Natural killer cell (primary cell): ENCODE measurements at regions not wholly inside any gene's neighbourhood (a gene's known extent, or its start where the extent isn't known, plus 50 kb on each side); places are given as distances from the start of the nearest gene placed in this dataset.

Source experiments
- ATAC-seq, 3 donors: fragments of 150-1000 bp in 2 of 3; fragments of 200-7000 bp in 1 of 3; cut with Tn5 transposase; 1 replicate in 1 of 3; 2 replicates in 2 of 3; pipeline ENCODE4 v1.10.0; 2021; ENCODE audit warnings: mild to moderate bottlenecking in 2 of 3, moderate library complexity in 2 of 3
- DNase-seq, 2 donors: peaks; one replicate each; pipeline versions ENCODE4 v3.0.0 to v3.0.0-alpha.2; 2013 to 2021; ENCODE audit warnings: mixed read lengths in 1 of 2
- H3K27ac ChIP-seq: one replicate; pipeline ENCODE4 v1.5.1; 2013; ENCODE audit warnings: mild to moderate bottlenecking, low read length
- H3K27me3 ChIP-seq: one replicate; pipeline ENCODE4 v1.6.1; 2013; ENCODE audit warnings: low read length; ENCODE audit not compliant: control insufficient read depth, insufficient read depth
- H3K36me3 ChIP-seq: one replicate; pipeline ENCODE4 v1.6.1; 2013; ENCODE audit warnings: low read length; ENCODE audit not compliant: control insufficient read depth, insufficient read depth
- H3K4me1 ChIP-seq: one replicate; pipeline ENCODE4 v1.6.1; 2013; ENCODE audit warnings: low read length; ENCODE audit not compliant: control insufficient read depth, insufficient read depth
- H3K4me3 ChIP-seq: one replicate; pipeline ENCODE4 v1.5.1; 2013; ENCODE audit warnings: low read length
- H3K9me3 ChIP-seq: one replicate; pipeline ENCODE4 v1.6.1; 2013; ENCODE audit warnings: low read length; ENCODE audit not compliant: control insufficient read depth, insufficient read depth
- H3K27ac Mint-ChIP-seq, 2 donors: one replicate each; pipeline ENCODE4 v1.8.0; 2022; ENCODE audit warnings: mild to moderate bottlenecking in 2 of 2, mixed read lengths in 2 of 2, moderate library complexity in 1 of 2
- H3K27me3 Mint-ChIP-seq, 2 donors: one replicate each; pipeline ENCODE4 v1.8.0; 2022; ENCODE audit warnings: low read depth in 2 of 2, mixed read lengths in 2 of 2
- H3K36me3 Mint-ChIP-seq: one replicate; pipeline ENCODE4 v1.8.0; 2022; ENCODE audit warnings: mixed read lengths
- H3K4me1 Mint-ChIP-seq, 2 donors: one replicate each; pipeline ENCODE4 v1.8.0; 2022; ENCODE audit warnings: mixed read lengths in 2 of 2
- H3K4me3 Mint-ChIP-seq: one replicate; pipeline ENCODE4 v1.8.0; 2022; ENCODE audit warnings: mild to moderate bottlenecking, moderate library complexity, mixed read lengths
- H3K9me3 Mint-ChIP-seq, 2 donors: one replicate each; pipeline ENCODE4 v1.8.0; 2022; ENCODE audit warnings: mixed read lengths in 2 of 2
- CTCF ChIP-seq: fragments of 200-600 bp; IDR thresholded peaks from one replicate; pipeline ENCODE4 v1.8.0; 2022; ENCODE audit warnings: antibody characterized with exemption
- WGBS: methylation state at CpG from one replicate; pipeline ENCODE4 v1.1.7; 2013; ENCODE audit warnings: missing lambda C conversion rate; ENCODE audit not compliant: insufficient coverage; 5-methylcytosine and 5-hydroxymethylcytosine counted together
- intact Hi-C: fragments of 100-400 bp; cut with micrococcal nuclease; formaldehyde crosslinking; loops from one replicate; pipeline ENCODE4 v1.14.2; 2022

GRCh38 chr22:34306361-34306760 lies 386.1 kb upstream of the LARGE1 start:
- H3K27ac Mint-ChIP-seq, result no peak overlapping the region
- no peaks in the 10 kb centered on the region for H3K36me3 ChIP-seq
- WGBS, result 84% methylated on average over 2 of the region's 2 CpGs
- intact Hi-C loops, result no loop called here
- peaks cover 9% of the 10 kb centered on the region in 2 donors for H3K9me3 Mint-ChIP-seq
- no peak for DNase-seq
- no peaks in the 10 kb centered on the region for H3K36me3 Mint-ChIP-seq
- no peaks in the 10 kb centered on the region for H3K27me3 ChIP-seq
- H3K9me3 ChIP-seq, result no peaks in the 10 kb centered on the region
- no peak overlapping the region for H3K27ac ChIP-seq
- no peaks in the 10 kb centered on the region for H3K4me1 Mint-ChIP-seq
- no peak for ATAC-seq
- H3K27me3 Mint-ChIP-seq, result no peaks in the 10 kb centered on the region
- H3K4me1 ChIP-seq, result no peaks in the 10 kb centered on the region
- no peak for TF ChIP-seq CTCF
- no peak overlapping the region for H3K4me3 Mint-ChIP-seq
- no peak overlapping the region for H3K4me3 ChIP-seq

GRCh38 chr22:34308101-34308500 lies 387.8 kb upstream of the LARGE1 start:
- 91% methylated on average over 3 of the region's 3 CpGs for WGBS
- Mint-ChIP-seq H3K36me3 (no peaks in the 10 kb centered on the region), H3K9me3 (peaks cover 7 to 9% of the 10 kb centered on the region in 2 donors), H3K27me3 (no peaks in the 10 kb centered on the region), H3K27ac (no peak overlapping the region), H3K4me3 (no peak overlapping the region), H3K4me1 (no peaks in the 10 kb centered on the region)
- Histone ChIP-seq H3K4me1 (no peaks in the 10 kb centered on the region), H3K4me3 (no peak overlapping the region), H3K9me3 (no peaks in the 10 kb centered on the region), H3K27me3 (no peaks in the 10 kb centered on the region), H3K27ac (no peak overlapping the region), H3K36me3 (no peaks in the 10 kb centered on the region)
- no peak for TF ChIP-seq CTCF
- ATAC-seq (no peak), DNase-seq (no peak)
- intact Hi-C loops, result no loop called here

- Histone ChIP-seq H3K4me1 (no peaks in the 10 kb centered on the region), H3K36me3 (no peaks in the 10 kb centered on the region), H3K9me3 (peaks cover 3% of the 10 kb centered on the region), H3K27ac (no peak overlapping the region), H3K27me3 (no peaks in the 10 kb centered on the region), H3K4me3 (no peak overlapping the region)
- Mint-ChIP-seq H3K27me3 (no peaks in the 10 kb centered on the region), H3K27ac (no peak overlapping the region), H3K36me3 (no peaks in the 10 kb centered on the region), H3K4me1 (no peaks in the 10 kb centered on the region), H3K9me3 (peaks cover 9 to 14% of the 10 kb centered on the region in 2 donors), H3K4me3 (no peak overlapping the region)
- WGBS, result 75% methylated on average over 3 of the region's 3 CpGs
- no peak for TF ChIP-seq CTCF
- intact Hi-C loops, result no loop called here
- DNase-seq (no peak), ATAC-seq (no peak)
Observed at GRCh38 chr22:34319346-34319745, 399.1 kb upstream of the LARGE1 start.

GRCh38 chr22:34324763-34325162 lies 404.5 kb upstream of the LARGE1 start:
- ATAC-seq, result no peak
- Mint-ChIP-seq H3K27me3 (no peaks in the 10 kb centered on the region), H3K27ac (no peak overlapping the region), H3K4me3 (no peak overlapping the region), H3K9me3 (peaks cover 0 to 6% of the 10 kb centered on the region in 2 donors), H3K36me3 (no peaks in the 10 kb centered on the region), H3K4me1 (no peaks in the 10 kb centered on the region)
- H3K36me3 ChIP-seq, result no peaks in the 10 kb centered on the region
- no peaks in the 10 kb centered on the region for H3K4me1 ChIP-seq
- no peaks in the 10 kb centered on the region for H3K9me3 ChIP-seq
- H3K27me3 ChIP-seq, result no peaks in the 10 kb centered on the region
- intact Hi-C loops, result no loop called here
- no peak for DNase-seq
- 89% methylated on average over 3 of the region's 3 CpGs for WGBS
- H3K4me3 ChIP-seq, result no peak overlapping the region
- no peak for TF ChIP-seq CTCF
- no peak overlapping the region for H3K27ac ChIP-seq
